HG02588 (cell line): ENCODE measurements at regions not wholly inside any gene's neighbourhood (a gene's known extent, or its start where the extent isn't known, plus 50 kb on each side); places are given as distances from the start of the nearest gene placed in this dataset.

ENCODE experiments used
- ATAC-seq: cut with Tn5 transposase; IDR thresholded peaks from one replicate; pipeline ENCODE4 v1.9.1; 2021; ENCODE audit warnings: mild to moderate bottlenecking, moderate library complexity; ENCODE audit not compliant: unreplicated experiment

- no peak for ATAC-seq
These were observed 90.5 kb upstream of the TMEM106B start for GRCh38 chr7:12120632-12121031.

- no peak for ATAC-seq
These were observed 87.9 kb upstream of the TMEM106B start for GRCh38 chr7:12123172-12123571.

- no peak for ATAC-seq
These were observed 87.1 kb upstream of the TMEM106B start for GRCh38 chr7:12124028-12124427.

- no peak for ATAC-seq
These were observed 83.6 kb upstream of the TMEM106B start for GRCh38 chr7:12127455-12127854.

GRCh38 chr7:12130609-12131008 lies 80.5 kb upstream of the TMEM106B start:
- ATAC-seq = no peak

- ATAC-seq = no peak
These were observed 80.0 kb upstream of the TMEM106B start for GRCh38 chr7:12131122-12131521.

GRCh38 chr7:12133865-12134264 lies 77.2 kb upstream of the TMEM106B start:
- ATAC-seq = no peak

GRCh38 chr7:12136523-12136922 lies 74.6 kb upstream of the TMEM106B start:
- ATAC-seq = no peak

GRCh38 chr7:12137283-12137682 lies 73.8 kb upstream of the TMEM106B start:
- ATAC-seq = no peak

- ATAC-seq = no peak
These were observed 72.7 kb upstream of the TMEM106B start for GRCh38 chr7:12138421-12138820.

GRCh38 chr7:12139416-12139815 lies 71.7 kb upstream of the TMEM106B start:
- ATAC-seq = no peak

- no peak for ATAC-seq
These were observed 64.3 kb upstream of the TMEM106B start for GRCh38 chr7:12146813-12147212.

GRCh38 chr7:12152196-12152918 lies 58.7 kb upstream of the TMEM106B start:
- ATAC-seq = no peak

- no peak for ATAC-seq
These were observed 57.0 kb upstream of the TMEM106B start for GRCh38 chr7:12154119-12154518.

GRCh38 chr7:12157517-12157916 lies 53.6 kb upstream of the TMEM106B start:
- no peak for ATAC-seq

- no peak for ATAC-seq
These were observed 52.6 kb upstream of the TMEM106B start for GRCh38 chr7:12158334-12159060.

GRCh38 chr7:12161146-12161545 lies 49.9 kb upstream of the TMEM106B start:
- ATAC-seq = no peak
